Epithelial cell of proximal tubule (primary cell): ENCODE measurements at regions not wholly inside any gene's neighbourhood (a gene's known extent, or its start where the extent isn't known, plus 50 kb on each side); places are given as distances from the start of the nearest gene placed in this dataset.
A peak's percentile ranks its signal among the peaks of the same experiment; 100 is the strongest.

Experiments
- DNase-seq: peaks from one replicate; pipeline ENCODE4 v3.0.0-alpha.2; 2011; ENCODE audit warnings: low read depth
- H3K4me3 ChIP-seq: 2 replicates; pipeline ENCODE4 v1.5.1; 2011; ENCODE audit warnings: low read depth, mild to moderate bottlenecking, low read length
- TF ChIP-seq, protein P1 (sequence below): conservative IDR thresholded peaks from 2 replicates; pipeline ENCODE4 v1.5.1; 2012; ENCODE audit warnings: low read depth, mild to moderate bottlenecking, low read length

DNA sequence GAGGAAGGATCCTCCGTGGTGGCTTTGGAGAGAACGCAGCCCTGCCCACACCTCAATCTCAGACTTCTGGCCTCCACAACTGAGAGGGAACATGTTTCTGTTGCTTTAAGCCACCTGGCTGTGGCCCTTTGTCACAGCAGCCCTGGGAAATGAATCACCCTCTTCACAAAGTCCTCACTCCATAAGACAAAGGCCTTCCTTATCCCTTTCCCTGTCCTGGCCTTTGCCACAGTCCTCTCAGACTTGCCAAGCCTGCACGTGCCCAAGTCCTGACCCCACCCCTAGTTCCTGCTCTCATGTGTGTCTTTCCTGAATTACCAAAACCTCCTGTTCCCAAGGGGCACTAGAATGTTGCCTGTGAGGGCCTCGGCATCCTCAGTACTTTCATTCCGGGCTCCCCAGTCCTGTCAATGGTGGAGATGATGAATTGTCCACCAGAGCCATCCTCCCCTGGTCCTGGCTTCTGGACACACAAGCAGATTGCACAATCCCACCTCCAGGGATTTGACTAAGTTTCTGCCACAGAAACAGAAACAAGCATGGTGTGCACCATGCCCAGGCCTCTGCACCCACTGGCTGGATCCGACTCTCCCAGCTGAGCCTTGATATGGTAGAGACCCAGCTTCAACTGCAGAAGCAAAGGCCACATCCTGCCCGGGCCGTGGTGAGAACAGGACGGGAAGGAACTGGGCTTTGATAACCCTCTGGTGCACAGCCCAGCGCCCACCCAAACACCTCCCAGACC is 232.6 kb upstream of the PDE10A start:
- DNase-seq, result no peak
- TF ChIP-seq, protein P1, sequence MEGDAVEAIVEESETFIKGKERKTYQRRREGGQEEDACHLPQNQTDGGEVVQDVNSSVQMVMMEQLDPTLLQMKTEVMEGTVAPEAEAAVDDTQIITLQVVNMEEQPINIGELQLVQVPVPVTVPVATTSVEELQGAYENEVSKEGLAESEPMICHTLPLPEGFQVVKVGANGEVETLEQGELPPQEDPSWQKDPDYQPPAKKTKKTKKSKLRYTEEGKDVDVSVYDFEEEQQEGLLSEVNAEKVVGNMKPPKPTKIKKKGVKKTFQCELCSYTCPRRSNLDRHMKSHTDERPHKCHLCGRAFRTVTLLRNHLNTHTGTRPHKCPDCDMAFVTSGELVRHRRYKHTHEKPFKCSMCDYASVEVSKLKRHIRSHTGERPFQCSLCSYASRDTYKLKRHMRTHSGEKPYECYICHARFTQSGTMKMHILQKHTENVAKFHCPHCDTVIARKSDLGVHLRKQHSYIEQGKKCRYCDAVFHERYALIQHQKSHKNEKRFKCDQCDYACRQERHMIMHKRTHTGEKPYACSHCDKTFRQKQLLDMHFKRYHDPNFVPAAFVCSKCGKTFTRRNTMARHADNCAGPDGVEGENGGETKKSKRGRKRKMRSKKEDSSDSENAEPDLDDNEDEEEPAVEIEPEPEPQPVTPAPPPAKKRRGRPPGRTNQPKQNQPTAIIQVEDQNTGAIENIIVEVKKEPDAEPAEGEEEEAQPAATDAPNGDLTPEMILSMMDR, result no peak
- no peak overlapping the region for H3K4me3 ChIP-seq

DNA sequence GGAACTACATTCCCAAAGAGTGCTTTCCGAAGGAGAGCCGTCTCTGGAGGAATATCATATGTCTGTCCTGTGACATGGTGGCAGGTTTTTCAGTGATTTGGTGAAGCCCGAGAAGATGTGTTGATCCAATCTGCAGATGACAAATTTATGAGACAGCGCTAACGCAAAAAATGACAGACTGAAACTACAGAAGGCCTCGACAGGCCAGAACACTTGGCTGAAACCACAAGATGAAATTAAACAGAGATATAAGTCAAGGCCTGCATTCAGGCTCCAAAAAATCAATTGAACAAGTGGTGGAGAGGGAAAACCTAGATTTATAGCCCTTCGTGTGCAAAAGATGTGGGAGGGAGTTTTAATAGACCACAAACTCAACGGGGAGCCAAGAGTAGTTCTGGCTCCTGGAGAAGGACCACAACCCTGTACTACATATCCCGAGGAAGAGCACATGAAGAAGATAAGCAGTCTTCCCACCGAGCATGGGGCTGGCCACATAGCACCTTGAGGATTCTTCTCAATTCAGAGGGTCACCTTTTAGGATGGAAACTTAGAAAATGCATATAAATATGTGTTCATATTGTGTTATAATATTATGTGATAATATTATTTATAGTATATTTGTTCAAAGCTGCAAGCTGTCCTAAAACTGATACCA is 231.3 kb upstream of the PDE10A start:
- no peak overlapping the region for H3K4me3 ChIP-seq
- DNase-seq, result no peak
- TF ChIP-seq, protein P1, result no peak

GRCh38 chr6:165893431-165893830 is 230.4 kb upstream of the PDE10A start:
- TF ChIP-seq, protein P1, result no peak
- no peak for DNase-seq
- no peak overlapping the region for H3K4me3 ChIP-seq

DNA sequence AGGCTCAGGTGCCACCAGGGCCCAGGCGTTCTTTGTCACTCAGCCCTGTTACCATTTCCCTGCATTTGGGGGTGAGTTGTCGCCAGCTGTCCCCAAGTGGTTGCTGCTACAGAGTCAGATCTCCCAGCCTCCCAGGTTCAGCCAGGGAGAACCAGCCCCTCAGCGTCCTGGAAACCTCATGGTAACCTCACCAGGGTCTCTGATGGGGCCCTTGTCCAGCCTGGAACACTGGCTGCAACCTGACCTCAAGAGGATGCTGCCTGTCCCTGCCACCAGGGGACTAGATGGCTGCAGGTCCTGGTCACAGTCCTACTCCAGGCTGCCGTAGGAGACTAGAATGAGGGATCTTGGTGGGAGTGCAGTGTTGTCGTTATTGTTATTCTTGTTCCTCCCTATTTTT is 228.3 kb upstream of the PDE10A start:
- TF ChIP-seq, protein P1, result peak; percentile 12
- no peak for DNase-seq
- no peak overlapping the region for H3K4me3 ChIP-seq

- TF ChIP-seq, protein P1, result no peak
- H3K4me3 ChIP-seq, result no peak overlapping the region
- no peak for DNase-seq
Measured at GRCh38 chr6:165890404-165890735, 227.3 kb upstream of the PDE10A start.

- H3K4me3 ChIP-seq, result no peak overlapping the region
- TF ChIP-seq, protein P1, result peak; percentile 83
- no peak for DNase-seq
Measured at GRCh38 chr6:165889636-165890403, 226.8 kb upstream of the PDE10A start.
